Neuronal stem cell (in vitro differentiated cells): ENCODE measurements at regions not wholly inside any gene's neighbourhood (a gene's known extent, or its start where the extent isn't known, plus 50 kb on each side); places are given as distances from the start of the nearest gene placed in this dataset.
A peak's percentile ranks its signal among the peaks of the same experiment; 100 is the strongest.

Experiments
- DNase-seq: peaks from one replicate; pipeline ENCODE4 v3.0.0-alpha.2; 2013; ENCODE audit warnings: low spot score
- H2AFZ ChIP-seq: one replicate; pipeline ENCODE4 v1.6.1; 2013; ENCODE audit warnings: mild to moderate bottlenecking, low read length, inconsistent platforms
- H2AK5ac ChIP-seq: 2 replicates; pipeline ENCODE4 v1.6.1; 2013; ENCODE audit warnings: low read depth, mild to moderate bottlenecking, inconsistent platforms, low read length, moderate library complexity, mixed read lengths
- H2BK120ac ChIP-seq: 2 replicates; pipeline ENCODE4 v1.6.1; 2013; ENCODE audit warnings: low read depth, mild to moderate bottlenecking, inconsistent platforms, low read length, moderate library complexity, mixed read lengths
- H2BK12ac ChIP-seq: one replicate; pipeline ENCODE4 v1.6.1; 2013; ENCODE audit warnings: low read length, inconsistent platforms
- H2BK15ac ChIP-seq: 2 replicates; pipeline ENCODE4 v1.6.1; 2013; ENCODE audit warnings: mild to moderate bottlenecking, low read length, inconsistent platforms, mixed read lengths
- H2BK5ac ChIP-seq: one replicate; pipeline ENCODE4 v1.6.1; 2013; ENCODE audit warnings: inconsistent platforms, mild to moderate bottlenecking, low read length, moderate library complexity
- H3K14ac ChIP-seq: one replicate; pipeline ENCODE4 v1.6.1; 2013; ENCODE audit warnings: low read length, inconsistent platforms
- H3K18ac ChIP-seq: 2 replicates; pipeline ENCODE4 v1.6.1; 2013; ENCODE audit warnings: low read length, inconsistent platforms
- H3K23ac ChIP-seq: 2 replicates; pipeline ENCODE4 v1.6.1; 2013; ENCODE audit warnings: low read depth, mild to moderate bottlenecking, mixed read lengths, low read length, inconsistent platforms; ENCODE audit not compliant: poor library complexity
- H3K27ac ChIP-seq: replicated peaks from 3 replicates; pipeline ENCODE4 v1.5.1; 2013; ENCODE audit warnings: low read length, inconsistent platforms
- H3K27me3 ChIP-seq, 3 experiments: 2 replicates each; pipeline ENCODE4 v1.6.1; 2013; ENCODE audit warnings: low read length in 3 of 3, mild to moderate bottlenecking in 2 of 3, inconsistent platforms in 1 of 3, low read depth in 1 of 3, mixed read lengths in 1 of 3, moderate library complexity in 1 of 3; ENCODE audit not compliant: control insufficient read depth in 3 of 3, insufficient read depth in 3 of 3
- H3K36me3 ChIP-seq, 2 donors: replicated peaks in 1 of 2; 2 replicates each; pipeline ENCODE4 v1.6.1; 2013; ENCODE audit warnings: low read length in 2 of 2; ENCODE audit not compliant: control insufficient read depth in 2 of 2, insufficient read depth in 2 of 2
- H3K4ac ChIP-seq: 2 replicates; pipeline ENCODE4 v1.6.1; 2013; ENCODE audit warnings: inconsistent platforms, mild to moderate bottlenecking, low read length, moderate library complexity
- H3K4me1 ChIP-seq, 2 donors: 1 replicate in 1 of 2; 2 replicates in 1 of 2; pipeline ENCODE4 v1.6.1; 2013; ENCODE audit warnings: low read length in 2 of 2, low read depth in 1 of 2; ENCODE audit not compliant: control insufficient read depth in 2 of 2, insufficient read depth in 1 of 2
- H3K4me2 ChIP-seq: one replicate; pipeline ENCODE4 v1.6.1; 2013; ENCODE audit warnings: mild to moderate bottlenecking, low read length, inconsistent platforms; ENCODE audit not compliant: insufficient read depth, poor library complexity, severe bottlenecking
- H3K4me3 ChIP-seq, 2 donors: 2 replicates each; pipeline ENCODE4 v1.5.1; 2013; ENCODE audit warnings: low read length in 2 of 2, mild to moderate bottlenecking in 2 of 2, inconsistent platforms in 1 of 2, moderate library complexity in 1 of 2
- H3K79me1 ChIP-seq: one replicate; pipeline ENCODE4 v1.6.1; 2013; ENCODE audit warnings: low read depth, mild to moderate bottlenecking, inconsistent platforms, low read length, moderate library complexity
- H3K9ac ChIP-seq: one replicate; pipeline ENCODE4 v1.6.1; 2013; ENCODE audit warnings: mild to moderate bottlenecking, low read depth, low read length, inconsistent platforms; ENCODE audit not compliant: poor library complexity
- H3K9me3 ChIP-seq, 2 donors: replicated peaks in 1 of 2; 2 replicates each; pipeline versions ENCODE3 to v1.6.1; 2013; ENCODE audit warnings: low read length in 2 of 2, mild to moderate bottlenecking in 2 of 2, inconsistent platforms in 1 of 2, low read depth in 1 of 2, mixed read lengths in 1 of 2, moderate library complexity in 1 of 2; ENCODE audit not compliant: control insufficient read depth in 2 of 2, insufficient read depth in 1 of 2
- H4K8ac ChIP-seq: one replicate; pipeline ENCODE4 v1.6.1; 2013; ENCODE audit warnings: low read depth, mild to moderate bottlenecking, inconsistent platforms, low read length, moderate library complexity
- H4K91ac ChIP-seq: one replicate; pipeline ENCODE4 v1.6.1; 2013; ENCODE audit warnings: low read length, low read depth, mild to moderate bottlenecking, inconsistent platforms; ENCODE audit not compliant: poor library complexity
- WGBS, 2 donors: extraction: QIAGEN DNeasy Blood & Tissue Kit; methylation state at CpG; one replicate each; pipeline ENCODE4 v1.1.7; 2013; ENCODE audit warnings: missing lambda C conversion rate in 2 of 2, mixed read lengths in 1 of 2; ENCODE audit not compliant: insufficient read length in 2 of 2, insufficient replicate concordance in 1 of 2; ENCODE audit errors: extremely low coverage in 2 of 2; 5-methylcytosine and 5-hydroxymethylcytosine counted together

GRCh38 chr3:181880331-181880730, 168.6 kb downstream of the SOX2 start:
- H2BK15ac ChIP-seq, result no peak overlapping the region
- H3K4me2 ChIP-seq, result no peak overlapping the region
- H3K79me1 ChIP-seq, result no peaks in the 10 kb centered on the region
- H3K9ac ChIP-seq, result no peak overlapping the region
- H2BK5ac ChIP-seq, result no peak overlapping the region
- H3K27ac ChIP-seq, result peak overlapping the region; percentile 79
- H2AK5ac ChIP-seq, result no peak overlapping the region
- H3K9me3 ChIP-seq, result no peaks in the 10 kb centered on the region
- no peak overlapping the region for H3K23ac ChIP-seq
- WGBS, 2 donors, result no CpG with 5 or more reads among the region's 3 CpGs
- no peak overlapping the region for H3K18ac ChIP-seq
- peaks cover 7 to 8% of the 10 kb centered on the region in 2 donors for H3K4me1 ChIP-seq
- H4K8ac ChIP-seq, result no peak overlapping the region
- H4K91ac ChIP-seq, result no peak overlapping the region
- H2BK120ac ChIP-seq, result no peak overlapping the region
- peak; percentile 56 for DNase-seq
- peak overlapping the region; percentile 39 for H2AFZ ChIP-seq
- no peak overlapping the region for H3K4me3 ChIP-seq
- H3K27me3 ChIP-seq, result no peaks in the 10 kb centered on the region
- H3K4ac ChIP-seq, result no peak overlapping the region
- H3K36me3 ChIP-seq, result no peaks in the 10 kb centered on the region
- no peak overlapping the region for H2BK12ac ChIP-seq
- no peak overlapping the region for H3K14ac ChIP-seq

- Histone ChIP-seq H3K79me1 (no peaks in the 10 kb centered on the region), H3K27me3 (no peaks in the 10 kb centered on the region), H2BK120ac (no peak overlapping the region), H4K91ac (no peak overlapping the region), H3K18ac (no peak overlapping the region), H2BK12ac (no peak overlapping the region), H3K9me3 (no peaks in the 10 kb centered on the region), H3K9ac (no peak overlapping the region), H3K23ac (no peak overlapping the region), H3K27ac (no peak overlapping the region), H3K4me1 (peaks cover 8 to 9% of the 10 kb centered on the region in 2 donors), H2AK5ac (no peak overlapping the region), H2AFZ (no peak overlapping the region), H3K4me3 (no peak overlapping the region), H4K8ac (no peak overlapping the region), H2BK15ac (no peak overlapping the region), H3K4ac (no peak overlapping the region), H3K4me2 (no peak overlapping the region), H2BK5ac (no peak overlapping the region), H3K36me3 (no peaks in the 10 kb centered on the region), H3K14ac (no peak overlapping the region)
- no peak for DNase-seq
- WGBS, 2 donors, result no CpG with 5 or more reads among the region's 2 CpGs
Measured at GRCh38 chr3:181881749-181882148, 170.0 kb downstream of the SOX2 start.

GRCh38 chr3:181885868-181886630, 174.3 kb downstream of the SOX2 start:
- Histone ChIP-seq H2BK5ac (no peak overlapping the region), H2BK15ac (no peak overlapping the region), H4K8ac (no peak overlapping the region), H3K14ac (no peak overlapping the region), H3K4me2 (no peak overlapping the region), H2AFZ (no peak overlapping the region), H3K9me3 (peaks cover 0 to 1% of the 10 kb centered on the region in 2 donors), H3K23ac (no peak overlapping the region), H3K9ac (no peak overlapping the region), H3K4me1 (peaks cover 0 to 7% of the 10 kb centered on the region in 2 donors), H2BK12ac (no peak overlapping the region), H2AK5ac (no peak overlapping the region), H3K4ac (no peak overlapping the region), H3K4me3 (no peak overlapping the region), H3K36me3 (no peaks in the 10 kb centered on the region), H3K27me3 (no peaks in the 10 kb centered on the region), H2BK120ac (no peak overlapping the region), H4K91ac (no peak overlapping the region), H3K18ac (no peak overlapping the region), H3K27ac (no peak overlapping the region), H3K79me1 (no peaks in the 10 kb centered on the region)
- WGBS, 2 donors, result no CpG with 5 or more reads among the region's 6 CpGs
- no peak for DNase-seq

GRCh38 chr3:181886676-181887075, 175.0 kb downstream of the SOX2 start:
- Histone ChIP-seq H3K23ac (no peak overlapping the region), H2AFZ (peak overlapping the region; percentile 21), H3K4me1 (peaks cover 0 to 7% of the 10 kb centered on the region in 2 donors), H4K8ac (no peak overlapping the region), H3K4me3 (no peak overlapping the region), H2BK15ac (no peak overlapping the region), H2AK5ac (no peak overlapping the region), H3K27ac (no peak overlapping the region), H2BK120ac (no peak overlapping the region), H3K4me2 (no peak overlapping the region), H3K4ac (no peak overlapping the region), H2BK5ac (no peak overlapping the region), H3K27me3 (no peaks in the 10 kb centered on the region), H3K14ac (no peak overlapping the region), H2BK12ac (no peak overlapping the region), H3K18ac (peak overlapping the region; percentile 59), H3K36me3 (no peaks in the 10 kb centered on the region), H3K9ac (peak overlapping the region; percentile 78), H4K91ac (no peak overlapping the region), H3K9me3 (peaks cover 0 to 1% of the 10 kb centered on the region in 2 donors), H3K79me1 (no peaks in the 10 kb centered on the region)
- DNase-seq, result no peak
- no CpG with 5 or more reads among the region's 4 CpGs for WGBS, 2 donors
